NCI-H526 treated with DMSO at 0.1 percent for 48 hours (cell line): ENCODE measurements at regions not wholly inside any gene's neighbourhood (a gene's known extent, or its start where the extent isn't known, plus 50 kb on each side); places are given as distances from the start of the nearest gene placed in this dataset.

Source experiments
- DNase-seq: peaks from one replicate; lab custom pipeline; 2025; lab: John Stamatoyannopoulos, UW

DNA sequence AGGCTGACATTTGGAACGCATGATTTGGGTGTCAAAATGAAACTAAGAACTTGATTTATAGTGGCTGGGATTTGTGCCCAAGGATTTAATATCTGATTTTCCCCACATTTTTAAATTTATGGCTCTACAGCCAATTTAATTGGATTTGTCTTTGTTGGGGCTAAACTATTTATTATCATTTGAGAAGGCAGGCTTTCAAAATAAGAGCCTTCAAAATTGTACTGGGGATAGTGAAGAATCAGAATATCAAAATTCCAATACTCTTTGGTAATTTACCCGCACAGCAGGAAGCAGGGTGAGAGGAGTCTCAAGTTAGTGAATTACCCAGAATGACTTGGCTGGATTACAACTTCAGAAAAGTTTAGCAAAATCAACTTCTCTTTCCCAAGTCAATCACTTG is 278.1 kb downstream of the LRATD1 start:
- DNase-seq = no peak

DNA sequence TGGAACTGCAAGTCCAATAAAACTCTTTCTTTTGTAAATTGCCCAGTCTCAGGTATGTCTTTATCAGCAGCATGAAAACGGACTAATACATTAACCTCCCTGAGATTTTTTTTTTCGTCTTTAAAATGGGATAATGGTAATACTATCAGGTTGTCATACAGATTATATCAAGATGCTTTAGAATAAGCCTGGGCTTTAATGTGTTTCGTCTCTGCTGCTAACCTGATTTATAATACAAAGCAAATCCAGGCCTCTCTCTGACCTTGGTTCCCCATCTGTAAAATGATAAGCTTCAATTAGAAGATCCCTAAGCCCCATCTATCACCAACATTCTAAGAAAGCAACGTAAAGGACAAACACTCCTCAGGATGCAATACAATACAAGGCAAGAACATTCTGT is 283.5 kb downstream of the LRATD1 start:
- no peak for DNase-seq

DNA sequence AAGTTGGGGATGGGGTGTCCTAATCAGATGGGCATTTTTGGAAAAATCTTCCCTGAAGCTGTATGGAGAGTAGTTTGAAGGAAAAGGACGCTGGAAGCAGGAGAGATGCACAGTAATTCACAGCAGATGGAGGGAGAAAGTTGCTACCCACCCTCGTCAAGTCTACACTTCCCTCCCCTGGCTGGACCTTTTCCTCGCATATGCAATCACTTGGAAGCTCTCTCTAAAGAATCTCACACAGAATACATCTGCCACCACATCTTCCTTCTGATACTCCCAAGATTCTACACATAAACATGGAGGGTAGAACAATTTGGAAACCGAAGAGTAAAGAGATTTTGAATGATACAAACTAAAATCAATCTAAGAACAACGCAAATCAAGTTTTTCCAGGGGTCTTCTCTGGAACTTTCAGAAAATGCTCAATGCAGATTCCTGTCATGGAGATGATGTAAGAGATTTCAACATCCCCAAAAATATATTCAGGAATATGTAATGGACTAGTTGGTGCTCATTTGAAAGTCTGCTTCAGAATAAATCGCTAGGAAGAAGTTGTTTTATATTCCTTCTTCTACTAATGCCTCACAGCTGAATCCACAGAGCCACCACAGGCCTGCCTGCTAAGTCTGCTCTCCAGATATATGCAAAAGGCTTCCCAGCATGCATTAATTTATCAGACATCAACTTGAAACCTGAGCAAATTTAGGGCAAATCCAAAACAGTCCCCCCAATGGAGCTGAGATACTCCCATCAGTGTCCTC is 291.5 kb downstream of the LRATD1 start:
- no peak for DNase-seq

DNA sequence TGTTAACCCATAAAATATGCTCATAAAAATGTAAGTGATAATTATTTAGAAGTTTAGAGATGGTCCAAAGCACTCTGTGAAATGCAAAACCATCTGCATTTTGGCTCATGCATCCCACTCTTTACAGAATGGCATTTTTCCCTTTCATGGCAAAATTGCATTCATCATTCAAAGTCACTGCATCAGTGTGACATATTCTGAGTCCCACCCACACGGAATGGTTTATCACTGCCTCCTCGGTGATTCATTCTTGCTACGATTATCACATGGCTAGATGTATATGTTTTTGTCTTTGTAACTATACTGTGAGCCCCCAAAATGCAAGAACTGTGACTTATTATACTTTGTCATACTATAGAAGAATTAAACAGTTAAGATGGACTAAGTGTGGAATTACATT is 293.0 kb downstream of the LRATD1 start:
- DNase-seq = no peak

DNA sequence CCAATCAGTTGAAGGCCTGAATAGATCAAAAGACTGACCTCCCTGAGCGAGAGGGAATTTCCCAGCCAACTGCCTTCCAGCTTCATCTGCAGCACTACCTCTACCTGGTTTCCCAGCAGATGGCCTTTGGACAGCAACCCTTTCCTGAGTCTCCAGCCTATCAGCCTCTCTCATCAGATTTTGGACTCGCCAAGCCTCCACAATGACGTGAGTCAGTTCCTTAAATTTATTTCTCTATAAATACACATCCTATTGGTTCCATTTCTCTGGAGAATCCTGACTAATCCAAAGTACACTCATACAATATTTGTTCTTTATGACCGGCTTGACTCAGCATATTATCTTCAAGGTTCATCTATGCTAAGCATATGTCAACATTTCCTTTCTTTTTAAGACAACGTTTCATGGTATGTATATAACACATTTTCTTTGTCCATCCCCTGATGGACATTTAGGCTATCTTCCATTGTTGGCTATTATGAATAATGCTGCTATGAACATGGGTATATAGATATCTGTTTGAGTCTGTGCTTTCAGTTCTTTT is 294.6 kb downstream of the LRATD1 start:
- DNase-seq = no peak

DNA sequence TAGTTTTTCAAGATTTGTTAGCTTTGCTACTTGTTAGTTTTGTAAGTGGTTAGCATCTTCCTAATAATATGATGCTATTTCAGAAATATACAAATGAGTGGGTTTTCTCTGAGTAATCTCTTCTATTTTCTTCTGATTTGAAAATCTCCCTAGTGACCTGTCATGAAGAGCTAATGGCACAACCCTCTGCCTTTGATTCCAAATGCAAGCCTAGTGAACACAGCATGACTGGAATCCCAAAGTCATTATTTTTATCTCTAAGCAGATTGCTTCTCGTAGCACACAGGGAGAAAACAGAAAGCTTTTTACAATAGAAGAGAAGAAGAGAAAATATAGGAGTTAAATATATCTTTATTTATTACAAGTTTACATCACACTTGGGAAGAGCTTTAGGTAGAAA is 295.5 kb downstream of the LRATD1 start:
- DNase-seq = no peak

DNA sequence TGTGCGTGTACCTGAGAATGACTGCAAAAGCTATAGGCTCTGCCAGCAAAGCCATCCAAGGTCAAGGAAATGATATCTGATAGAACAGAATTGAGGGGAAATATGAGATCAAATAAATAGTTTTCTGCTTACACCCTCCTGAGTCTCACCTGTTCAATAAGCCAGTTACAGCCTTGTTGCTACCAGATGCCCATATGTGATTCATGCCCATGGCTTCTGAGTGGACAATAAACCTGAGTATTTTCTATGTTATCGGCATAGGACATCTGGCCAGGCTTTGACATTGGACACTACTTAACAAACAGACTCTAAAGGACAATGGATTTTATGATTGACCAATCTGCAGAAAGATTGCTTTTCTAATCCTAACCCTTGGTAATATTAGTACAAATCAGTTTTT is 297.9 kb downstream of the LRATD1 start:
- no peak for DNase-seq

DNA sequence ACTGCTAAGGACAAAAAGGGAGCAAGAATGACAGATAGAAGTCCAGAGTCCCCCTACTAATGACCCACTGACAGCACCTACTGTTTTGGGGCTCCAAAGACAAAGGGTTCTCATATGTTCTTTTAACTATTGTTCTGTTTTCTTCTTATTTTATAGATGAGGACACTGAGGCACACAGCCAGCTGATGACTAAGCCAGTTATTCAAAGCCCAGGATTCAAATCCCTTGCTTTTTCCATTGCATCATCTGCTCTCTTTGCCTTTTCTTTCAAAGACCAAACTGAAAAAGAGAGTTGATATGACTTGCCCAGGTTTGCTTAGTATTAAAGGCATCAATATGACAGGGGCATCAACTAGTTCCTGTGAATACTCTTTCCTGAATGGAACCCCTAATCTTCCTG is 299.8 kb downstream of the LRATD1 start:
- DNase-seq = no peak

DNA sequence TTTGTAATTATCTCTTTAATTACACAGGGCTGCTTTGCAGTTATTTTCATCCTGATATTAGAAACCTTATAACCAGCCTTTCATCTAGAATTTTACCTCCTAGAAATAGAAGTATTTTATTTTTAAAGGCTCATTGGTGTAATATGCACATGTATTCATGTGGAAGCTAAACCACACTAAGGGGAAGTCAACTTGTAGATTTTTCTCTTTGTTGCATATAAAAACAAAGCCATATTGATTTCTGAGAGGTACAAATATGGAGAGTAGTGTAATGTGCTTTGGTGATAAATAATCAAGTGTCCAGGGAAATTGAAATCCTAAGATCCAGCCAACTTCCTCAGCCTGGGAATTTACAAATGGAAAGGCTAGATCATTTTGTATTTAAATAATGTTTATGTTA is 301.2 kb downstream of the LRATD1 start:
- no peak for DNase-seq

DNA sequence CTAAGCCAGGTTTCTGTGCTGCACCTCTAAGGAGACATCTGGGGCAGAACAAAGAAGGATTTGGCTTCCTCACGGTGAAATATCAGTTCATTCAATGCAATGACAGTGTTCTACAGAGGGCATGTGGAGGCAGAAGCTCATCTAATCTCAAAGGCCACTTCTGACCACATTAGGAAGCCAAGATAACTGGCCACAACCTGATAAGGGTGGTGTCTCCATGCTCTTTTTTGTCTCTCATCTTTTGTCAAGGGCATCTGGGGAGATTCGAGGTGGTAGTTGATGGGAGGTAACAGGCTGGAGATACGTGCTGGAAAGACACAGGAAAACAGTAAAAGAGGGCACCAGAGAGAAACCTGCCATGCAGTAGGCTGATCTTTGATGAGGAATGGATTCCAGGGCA is 303.9 kb downstream of the LRATD1 start:
- no peak for DNase-seq

DNA sequence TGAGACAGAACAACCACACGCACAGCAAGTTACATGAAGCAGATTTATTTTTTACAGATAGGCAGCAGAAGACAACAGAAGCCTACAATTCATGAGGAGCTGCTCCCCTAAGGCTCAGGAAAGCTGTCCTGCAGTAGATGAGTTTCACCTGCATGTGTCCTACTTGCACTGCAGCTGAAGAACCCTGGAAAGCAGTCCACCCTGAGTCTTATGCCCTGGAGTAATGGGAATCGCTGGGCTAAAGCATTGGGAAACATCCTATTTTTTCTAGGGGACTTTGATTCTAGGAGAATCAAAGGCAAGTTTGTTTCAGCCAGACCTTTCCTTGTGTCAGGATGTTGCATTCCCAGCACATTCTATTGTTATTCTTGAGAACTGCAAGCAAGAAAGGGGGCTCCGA is 304.8 kb downstream of the LRATD1 start:
- no peak for DNase-seq

DNA sequence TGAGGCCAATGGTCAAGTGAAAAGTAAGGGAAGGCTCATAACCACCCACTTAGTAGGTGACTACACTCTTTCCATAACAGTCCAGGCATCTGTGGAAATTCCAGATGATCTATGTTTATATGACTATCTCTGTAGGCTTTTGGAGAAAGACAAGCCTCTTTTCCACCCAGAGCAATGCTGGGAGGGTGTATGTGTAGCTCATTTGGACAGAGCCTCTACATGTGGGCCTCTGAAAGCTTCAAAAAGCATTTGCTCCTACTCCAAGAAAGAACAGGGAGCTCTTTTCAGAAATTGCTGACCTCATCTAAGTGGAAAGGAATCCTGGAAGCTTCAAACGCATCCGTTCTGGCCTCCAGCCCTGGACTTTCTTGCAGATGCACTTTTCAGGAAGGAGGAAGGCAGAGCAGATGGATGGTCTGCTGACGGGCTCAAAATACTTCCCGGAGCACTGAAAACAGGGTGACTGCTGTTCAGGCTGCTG is 308.7 kb downstream of the LRATD1 start:
- peak; percentile 5 for DNase-seq

DNA sequence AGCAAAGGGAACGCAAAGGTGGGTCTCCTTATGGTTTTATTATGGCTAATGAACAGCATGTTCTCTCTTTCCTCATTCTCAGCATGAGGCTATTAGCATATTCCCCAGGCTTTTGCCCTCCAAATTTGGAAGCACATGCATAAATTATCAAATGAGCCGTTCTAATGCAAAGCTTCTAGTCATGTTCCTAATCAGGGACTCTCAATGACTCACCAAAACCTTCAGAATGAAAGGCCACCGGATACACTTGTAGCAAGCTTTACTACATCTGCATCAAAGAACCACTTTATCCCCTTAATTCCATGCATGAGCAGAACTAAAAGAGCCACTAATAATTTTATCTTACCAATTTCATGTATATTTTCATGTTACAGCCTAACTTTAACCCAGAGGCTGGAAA is 310.5 kb downstream of the LRATD1 start:
- no peak for DNase-seq

DNA sequence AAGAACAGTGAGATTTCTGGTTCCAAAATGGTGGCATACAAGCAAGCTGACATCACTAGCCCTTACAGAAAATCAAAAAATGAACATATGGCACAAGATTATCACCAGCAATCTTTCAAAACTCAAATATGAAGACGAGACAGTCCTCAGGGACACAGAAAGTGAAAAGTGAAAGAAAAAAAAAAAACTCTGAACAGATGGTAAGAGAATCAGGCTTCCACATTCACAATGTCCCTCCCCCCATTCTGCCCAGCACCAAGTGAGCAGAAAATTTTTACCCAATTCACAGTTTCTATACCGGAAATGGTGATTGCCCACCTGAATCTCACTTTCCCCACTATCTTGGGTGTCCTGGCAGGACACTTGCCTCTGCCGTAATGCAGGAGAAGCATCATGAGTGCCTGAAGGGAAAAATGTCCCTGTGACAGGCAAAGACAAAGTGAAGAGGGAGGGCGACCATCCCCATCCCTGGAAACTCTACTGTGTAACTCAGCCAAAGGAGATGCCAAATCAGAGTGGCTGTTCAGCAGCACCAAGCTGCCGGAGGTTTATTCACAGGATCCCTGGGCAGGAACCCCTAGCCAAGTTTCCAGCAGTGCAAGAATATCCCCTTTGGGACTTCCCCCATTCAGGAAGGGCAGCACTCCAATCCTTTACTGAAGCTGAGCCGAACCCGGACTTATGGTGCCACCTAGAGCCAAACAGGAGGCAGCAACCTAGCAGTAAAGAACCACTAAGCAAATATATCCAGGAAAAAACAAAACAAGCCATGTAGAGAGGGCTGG is 312.2 kb downstream of the LRATD1 start:
- DNase-seq = no peak

DNA sequence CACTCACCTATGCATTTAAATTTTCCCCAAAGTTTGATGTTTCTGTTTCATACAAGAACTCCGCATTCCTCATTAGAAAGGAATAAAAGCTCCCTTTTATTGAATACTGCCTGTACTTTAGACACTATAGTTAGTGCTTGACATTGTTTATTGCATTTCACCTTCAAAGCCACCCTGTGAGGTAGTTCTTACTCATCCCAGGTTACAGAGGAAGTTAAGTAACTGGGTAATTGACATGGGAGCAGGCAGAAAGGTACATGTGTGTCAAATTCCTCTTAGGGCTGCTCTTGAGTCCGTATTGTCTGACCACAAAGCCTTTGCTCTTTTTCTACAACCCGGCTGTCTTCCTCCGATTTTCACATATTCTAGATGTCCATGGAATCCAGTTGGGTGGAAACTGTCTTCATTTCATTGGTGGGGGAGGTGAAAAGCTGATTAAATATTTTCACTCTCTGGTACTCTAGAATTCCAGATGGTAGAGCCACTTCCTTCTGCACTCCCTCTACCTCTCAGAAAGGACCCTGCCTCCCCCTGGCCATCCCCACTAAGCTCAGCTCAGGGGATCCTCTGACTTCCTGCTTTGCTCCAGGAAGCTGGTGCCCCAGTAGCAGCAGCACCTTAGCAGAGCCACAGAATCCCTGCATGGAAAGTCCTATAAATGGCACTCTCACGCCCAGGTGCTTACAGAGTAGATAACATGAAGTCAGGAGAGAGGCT is 319.2 kb downstream of the LRATD1 start:
- no peak for DNase-seq

DNA sequence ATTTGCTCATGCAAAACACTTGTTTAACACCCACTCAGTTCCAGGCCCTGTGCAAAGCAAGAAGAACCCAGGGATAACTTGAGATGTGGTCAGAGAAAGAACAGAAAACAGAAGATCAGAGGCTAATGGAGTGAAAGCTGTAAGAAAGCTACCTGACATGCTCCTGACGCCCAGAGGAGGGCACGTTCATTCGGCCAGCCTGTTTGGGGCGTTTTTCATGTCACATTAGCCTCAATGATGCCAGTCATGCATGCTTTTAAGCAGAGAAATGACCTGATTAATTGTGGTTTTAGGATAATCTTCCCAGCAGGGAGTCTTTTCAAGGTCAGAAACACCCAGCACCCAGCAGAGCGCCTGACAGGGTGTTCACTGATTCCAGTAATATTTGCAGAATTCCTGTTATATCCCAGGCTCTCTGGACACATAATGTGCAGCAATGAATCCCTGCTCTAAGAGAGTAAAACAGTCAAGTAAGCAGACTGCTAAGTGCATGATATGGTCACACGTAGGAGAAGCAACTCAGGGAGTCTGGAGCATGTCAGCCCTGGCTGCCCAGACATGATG is 320.0 kb downstream of the LRATD1 start:
- DNase-seq = no peak

DNA sequence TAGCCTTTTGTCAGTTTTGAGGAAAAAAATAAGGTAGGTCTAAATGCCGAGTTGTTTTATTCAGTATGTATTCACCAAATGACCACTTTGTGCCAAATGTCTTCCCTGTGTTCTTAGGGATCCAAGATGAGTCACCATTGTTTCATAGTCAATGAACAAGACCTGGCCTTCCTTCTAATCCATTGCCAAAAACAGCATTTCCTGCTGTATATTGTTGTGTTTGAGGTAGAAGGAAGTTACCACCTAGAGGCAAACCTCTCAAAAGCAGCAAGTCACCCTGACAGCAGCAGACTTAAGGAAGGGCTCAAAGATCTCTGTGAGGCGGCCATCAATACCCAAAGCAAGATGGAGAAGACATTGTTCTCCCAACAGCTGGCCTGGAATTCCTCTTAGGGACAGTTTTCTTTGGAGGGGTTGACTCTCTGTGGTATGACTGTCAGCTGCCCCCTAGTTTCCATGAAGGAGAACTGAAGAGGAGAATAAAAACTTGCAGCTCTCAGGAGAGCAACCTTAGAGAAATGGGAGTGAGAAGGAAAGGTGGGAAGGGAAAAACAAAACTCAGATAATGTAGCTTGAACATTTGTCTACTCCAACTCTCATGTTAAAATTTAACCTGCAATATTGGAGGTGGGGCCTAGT is 328.3 kb downstream of the LRATD1 start:
- no peak for DNase-seq

DNA sequence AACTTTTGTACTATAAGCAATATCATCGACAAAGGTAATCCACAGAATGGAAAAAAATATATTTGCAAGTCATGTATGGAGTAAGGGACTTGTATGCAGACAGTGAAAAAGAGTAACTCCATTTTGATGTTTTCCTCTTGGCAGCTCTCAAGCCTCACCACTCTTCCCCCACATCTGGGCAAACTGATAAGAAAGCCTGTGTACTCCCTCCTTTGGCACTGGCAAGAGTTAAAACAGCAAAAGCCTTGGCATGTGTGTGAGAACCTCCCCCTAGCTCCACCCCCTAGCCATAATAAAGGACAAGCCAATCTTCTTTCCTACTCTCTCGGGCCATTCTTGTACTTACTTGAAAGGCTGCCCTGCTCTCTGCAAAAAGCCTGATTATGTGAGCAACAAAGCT is 335.2 kb downstream of the LRATD1 start:
- DNase-seq = no peak

DNA sequence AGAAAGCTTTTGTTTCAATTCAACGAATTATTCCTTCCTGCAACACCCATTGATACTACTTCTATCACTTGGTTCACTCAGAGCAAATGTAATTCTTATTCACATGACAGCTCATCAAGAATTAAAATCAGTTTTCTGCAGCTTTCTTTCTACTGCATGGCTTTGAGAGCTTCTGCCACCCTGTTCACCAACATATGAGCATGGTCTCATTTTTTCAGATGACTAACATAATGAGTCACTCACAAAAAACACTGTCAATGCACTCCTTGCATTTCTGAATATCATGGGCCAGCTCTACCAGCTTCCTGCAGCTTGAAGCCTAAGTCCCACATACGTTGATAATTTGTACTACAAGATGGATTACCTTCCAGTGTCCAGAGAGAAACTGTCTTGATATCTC is 342.9 kb downstream of the LRATD1 start:
- DNase-seq = no peak

DNA sequence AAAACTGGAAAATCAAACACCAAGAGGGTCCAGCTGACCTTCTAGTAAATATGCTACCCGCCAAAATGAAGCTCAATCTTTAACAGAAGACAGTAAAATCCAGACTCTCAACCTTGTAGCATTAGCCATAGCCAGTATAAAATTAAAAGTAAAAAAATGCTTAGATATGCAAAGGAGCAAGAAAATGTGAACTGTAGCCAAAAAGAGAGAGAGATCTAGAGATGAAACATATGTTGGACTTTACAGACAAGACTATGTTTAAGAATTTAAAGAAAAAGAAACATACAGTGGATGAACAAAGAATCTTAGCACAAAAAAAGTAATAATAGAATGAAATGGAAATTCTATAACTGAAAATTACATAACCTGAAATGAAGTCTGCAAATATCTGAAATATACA is 344.5 kb downstream of the LRATD1 start:
- DNase-seq = no peak

DNA sequence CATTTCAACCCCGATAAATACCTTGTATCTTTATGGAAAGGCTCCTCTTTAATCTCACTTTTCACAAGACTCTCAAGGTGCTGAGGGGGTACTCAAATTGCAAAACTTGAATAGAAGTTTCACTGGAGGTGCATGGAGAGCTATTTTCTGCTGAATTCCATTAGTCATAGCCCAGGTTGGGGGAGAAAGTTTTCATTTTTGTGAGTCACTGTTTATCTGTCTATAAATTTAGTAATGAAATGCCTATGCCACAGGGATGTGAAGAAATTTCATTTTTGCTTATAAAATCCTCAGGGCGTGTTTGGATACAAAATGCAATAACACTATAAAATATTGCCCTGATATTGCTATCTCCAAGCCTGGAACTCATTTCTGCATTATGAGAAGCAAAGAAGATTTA is 346.3 kb downstream of the LRATD1 start:
- DNase-seq = no peak

DNA sequence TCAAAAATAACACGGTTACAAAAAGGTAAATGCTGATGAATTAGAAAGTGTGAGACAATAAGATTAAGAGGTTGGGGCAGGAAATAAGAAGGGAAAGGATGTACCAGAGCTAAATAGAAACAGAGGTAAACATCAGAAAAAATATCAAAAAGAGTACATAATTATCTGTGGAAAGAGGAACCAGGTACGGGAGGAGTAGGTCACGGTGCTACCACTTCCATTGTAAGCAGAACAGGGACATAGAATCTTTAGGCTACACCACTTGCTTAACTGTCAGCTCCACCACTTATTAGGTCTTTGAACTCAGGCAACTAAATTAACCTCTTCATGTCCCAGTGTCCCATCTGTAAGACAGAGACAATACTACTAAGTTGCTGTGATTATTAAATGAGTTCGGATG is 350.3 kb downstream of the LRATD1 start:
- DNase-seq = no peak
